Right lobe of liver (tissue), 4 donors: ENCODE measurements at regions not wholly inside any gene's neighbourhood (a gene's known extent, or its start where the extent isn't known, plus 50 kb on each side); places are given as distances from the start of the nearest gene placed in this dataset.

Experiments used
- CTCF ChIP-seq, 4 donors: fragments of 200-600 bp in 3 of 4; fragments of 450-650 bp in 1 of 4; IDR thresholded peaks; one replicate each; pipeline versions ENCODE4 v1.5.1 to v1.8.0; 2016 to 2022; ENCODE audit warnings: antibody characterized with exemption in 4 of 4, mild to moderate bottlenecking in 2 of 4
- POLR2A ChIP-seq: fragments of 450-650 bp; IDR thresholded peaks from one replicate; pipeline ENCODE4 v1.6.1; 2017; ENCODE audit warnings: antibody characterized with exemption, mild to moderate bottlenecking
- donor health status: DM: no; HTN: no; CAD: no.
- donor health status: DM: no; HTN: no; CAD: no.
- donor health status: DM: no; HTN: yes; CAD: no.

DNA sequence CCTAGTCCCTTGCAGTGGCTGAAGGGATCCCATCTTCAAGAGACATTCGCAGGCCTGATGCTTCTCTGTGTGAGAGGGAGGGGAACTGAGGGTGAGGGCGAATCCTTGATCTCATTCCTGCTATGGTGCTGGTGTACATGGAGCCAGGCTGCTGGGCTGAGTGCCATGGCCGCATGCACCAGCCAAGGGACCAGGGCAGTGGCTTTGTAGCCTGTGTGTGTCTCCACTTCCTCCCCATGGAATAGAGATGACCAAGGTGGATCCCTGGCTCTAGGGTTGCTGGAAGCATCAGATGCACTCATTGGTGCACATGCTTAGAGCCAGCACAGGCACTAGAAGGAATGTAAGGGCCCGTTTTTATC lies 195.0 kb downstream of the FOXL1 start:
- TF ChIP-seq CTCF (IDR thresholded peaks at IDR 0.05) (no peak), POLR2A (no peak)
